Neuronal stem cell (in vitro differentiated cells): ENCODE measurements at regions not wholly inside any gene's neighbourhood (a gene's known extent, or its start where the extent isn't known, plus 50 kb on each side); places are given as distances from the start of the nearest gene placed in this dataset.

ENCODE experiments used
- DNase-seq: peaks from one replicate; pipeline ENCODE4 v3.0.0-alpha.2; 2013; ENCODE audit warnings: low spot score
- H2AFZ ChIP-seq: one replicate; pipeline ENCODE4 v1.6.1; 2013; ENCODE audit warnings: mild to moderate bottlenecking, low read length, inconsistent platforms
- H2AK5ac ChIP-seq: 2 replicates; pipeline ENCODE4 v1.6.1; 2013; ENCODE audit warnings: low read depth, mild to moderate bottlenecking, inconsistent platforms, low read length, moderate library complexity, mixed read lengths
- H2BK120ac ChIP-seq: 2 replicates; pipeline ENCODE4 v1.6.1; 2013; ENCODE audit warnings: low read depth, mild to moderate bottlenecking, inconsistent platforms, low read length, moderate library complexity, mixed read lengths
- H2BK12ac ChIP-seq: one replicate; pipeline ENCODE4 v1.6.1; 2013; ENCODE audit warnings: low read length, inconsistent platforms
- H2BK15ac ChIP-seq: 2 replicates; pipeline ENCODE4 v1.6.1; 2013; ENCODE audit warnings: mild to moderate bottlenecking, low read length, inconsistent platforms, mixed read lengths
- H2BK5ac ChIP-seq: one replicate; pipeline ENCODE4 v1.6.1; 2013; ENCODE audit warnings: inconsistent platforms, mild to moderate bottlenecking, low read length, moderate library complexity
- H3K14ac ChIP-seq: one replicate; pipeline ENCODE4 v1.6.1; 2013; ENCODE audit warnings: low read length, inconsistent platforms
- H3K18ac ChIP-seq: 2 replicates; pipeline ENCODE4 v1.6.1; 2013; ENCODE audit warnings: low read length, inconsistent platforms
- H3K23ac ChIP-seq: 2 replicates; pipeline ENCODE4 v1.6.1; 2013; ENCODE audit warnings: low read depth, mild to moderate bottlenecking, mixed read lengths, low read length, inconsistent platforms; ENCODE audit not compliant: poor library complexity
- H3K27ac ChIP-seq: replicated peaks from 3 replicates; pipeline ENCODE4 v1.5.1; 2013; ENCODE audit warnings: low read length, inconsistent platforms
- H3K27me3 ChIP-seq, 3 experiments: 2 replicates each; pipeline ENCODE4 v1.6.1; 2013; ENCODE audit warnings: low read length in 3 of 3, mild to moderate bottlenecking in 2 of 3, inconsistent platforms in 1 of 3, low read depth in 1 of 3, mixed read lengths in 1 of 3, moderate library complexity in 1 of 3; ENCODE audit not compliant: control insufficient read depth in 3 of 3, insufficient read depth in 3 of 3
- H3K36me3 ChIP-seq, 2 donors: replicated peaks in 1 of 2; 2 replicates each; pipeline ENCODE4 v1.6.1; 2013; ENCODE audit warnings: low read length in 2 of 2; ENCODE audit not compliant: control insufficient read depth in 2 of 2, insufficient read depth in 2 of 2
- H3K4ac ChIP-seq: 2 replicates; pipeline ENCODE4 v1.6.1; 2013; ENCODE audit warnings: inconsistent platforms, mild to moderate bottlenecking, low read length, moderate library complexity
- H3K4me1 ChIP-seq, 2 donors: 1 replicate in 1 of 2; 2 replicates in 1 of 2; pipeline ENCODE4 v1.6.1; 2013; ENCODE audit warnings: low read length in 2 of 2, low read depth in 1 of 2; ENCODE audit not compliant: control insufficient read depth in 2 of 2, insufficient read depth in 1 of 2
- H3K4me2 ChIP-seq: one replicate; pipeline ENCODE4 v1.6.1; 2013; ENCODE audit warnings: mild to moderate bottlenecking, low read length, inconsistent platforms; ENCODE audit not compliant: insufficient read depth, poor library complexity, severe bottlenecking
- H3K4me3 ChIP-seq, 2 donors: 2 replicates each; pipeline ENCODE4 v1.5.1; 2013; ENCODE audit warnings: low read length in 2 of 2, mild to moderate bottlenecking in 2 of 2, inconsistent platforms in 1 of 2, moderate library complexity in 1 of 2
- H3K79me1 ChIP-seq: one replicate; pipeline ENCODE4 v1.6.1; 2013; ENCODE audit warnings: low read depth, mild to moderate bottlenecking, inconsistent platforms, low read length, moderate library complexity
- H3K9ac ChIP-seq: one replicate; pipeline ENCODE4 v1.6.1; 2013; ENCODE audit warnings: mild to moderate bottlenecking, low read depth, low read length, inconsistent platforms; ENCODE audit not compliant: poor library complexity
- H3K9me3 ChIP-seq, 2 donors: replicated peaks in 1 of 2; 2 replicates each; pipeline versions ENCODE3 to v1.6.1; 2013; ENCODE audit warnings: low read length in 2 of 2, mild to moderate bottlenecking in 2 of 2, inconsistent platforms in 1 of 2, low read depth in 1 of 2, mixed read lengths in 1 of 2, moderate library complexity in 1 of 2; ENCODE audit not compliant: control insufficient read depth in 2 of 2, insufficient read depth in 1 of 2
- H4K8ac ChIP-seq: one replicate; pipeline ENCODE4 v1.6.1; 2013; ENCODE audit warnings: low read depth, mild to moderate bottlenecking, inconsistent platforms, low read length, moderate library complexity
- H4K91ac ChIP-seq: one replicate; pipeline ENCODE4 v1.6.1; 2013; ENCODE audit warnings: low read length, low read depth, mild to moderate bottlenecking, inconsistent platforms; ENCODE audit not compliant: poor library complexity
- WGBS, 2 donors: extraction: QIAGEN DNeasy Blood & Tissue Kit; methylation state at CpG; one replicate each; pipeline ENCODE4 v1.1.7; 2013; ENCODE audit warnings: missing lambda C conversion rate in 2 of 2, mixed read lengths in 1 of 2; ENCODE audit not compliant: insufficient read length in 2 of 2, insufficient replicate concordance in 1 of 2; ENCODE audit errors: extremely low coverage in 2 of 2; 5-methylcytosine and 5-hydroxymethylcytosine counted together

DNA sequence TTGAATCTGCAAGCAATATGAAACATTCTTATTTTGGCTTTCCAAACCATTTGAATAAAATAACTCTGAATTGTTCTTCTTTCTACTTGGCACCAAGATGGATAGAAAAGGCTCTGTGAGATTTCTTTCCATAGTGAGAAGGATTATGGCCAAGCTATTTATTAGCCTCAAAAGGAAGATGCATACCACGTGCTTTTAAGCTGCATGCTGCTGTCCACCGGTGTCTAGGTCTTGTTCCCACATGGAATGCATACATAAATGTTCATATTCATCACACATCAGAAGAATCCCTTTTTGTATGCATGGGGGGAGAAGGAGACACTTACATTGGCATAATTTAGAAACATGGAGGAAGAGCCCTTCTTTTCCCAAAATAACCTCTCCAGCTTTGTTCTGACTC, 273.4 kb downstream of the FAM76B start:
- no peaks in the 10 kb centered on the region for H3K9me3 ChIP-seq
- H2BK15ac ChIP-seq: no peak overlapping the region
- no peak overlapping the region for H2BK5ac ChIP-seq
- H3K27me3 ChIP-seq: no peaks in the 10 kb centered on the region
- H3K79me1 ChIP-seq: no peaks in the 10 kb centered on the region
- no peak overlapping the region for H3K4me2 ChIP-seq
- H3K18ac ChIP-seq: no peak overlapping the region
- no peak overlapping the region for H3K4me3 ChIP-seq
- H3K9ac ChIP-seq: no peak overlapping the region
- no peak overlapping the region for H2BK120ac ChIP-seq
- no peak overlapping the region for H3K27ac ChIP-seq
- no peaks in the 10 kb centered on the region for H3K36me3 ChIP-seq
- H2AFZ ChIP-seq: no peak overlapping the region
- H4K8ac ChIP-seq: no peak overlapping the region
- H3K14ac ChIP-seq: no peak overlapping the region
- no CpG with 5 or more reads among the region's 2 CpGs for WGBS, 2 donors
- H3K4ac ChIP-seq: no peak overlapping the region
- peaks cover 0 to 4% of the 10 kb centered on the region in 2 donors for H3K4me1 ChIP-seq
- H4K91ac ChIP-seq: no peak overlapping the region
- no peak overlapping the region for H2BK12ac ChIP-seq
- no peak overlapping the region for H3K23ac ChIP-seq
- DNase-seq: no peak
- H2AK5ac ChIP-seq: no peak overlapping the region

DNA sequence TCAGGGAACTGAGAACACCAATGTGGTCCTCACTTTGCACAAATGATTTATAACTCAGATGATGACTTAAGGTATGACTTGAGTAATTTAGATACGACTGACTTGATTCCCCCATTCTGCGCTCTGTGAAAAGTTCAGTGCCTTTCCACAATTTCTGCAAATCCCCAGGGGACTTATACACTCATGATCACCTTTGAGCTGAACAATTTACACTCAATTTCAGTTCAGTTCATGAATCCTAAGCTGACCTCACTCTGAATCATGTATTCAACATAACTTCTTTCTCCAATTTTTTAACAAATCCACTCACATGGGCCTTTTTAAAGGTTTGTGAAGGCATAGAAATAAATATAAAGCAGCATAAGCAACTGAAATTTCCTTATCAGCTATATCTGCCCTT, 274.2 kb downstream of the FAM76B start:
- Histone ChIP-seq H2BK120ac (no peak overlapping the region), H3K23ac (no peak overlapping the region), H3K27me3 (no peaks in the 10 kb centered on the region), H2AK5ac (no peak overlapping the region), H3K18ac (no peak overlapping the region), H2BK5ac (no peak overlapping the region), H3K9ac (no peak overlapping the region), H3K9me3 (no peaks in the 10 kb centered on the region), H4K8ac (no peak overlapping the region), H3K79me1 (no peaks in the 10 kb centered on the region), H3K4me1 (peaks cover 0 to 4% of the 10 kb centered on the region in 2 donors), H3K4me3 (no peak overlapping the region), H3K4ac (no peak overlapping the region), H2BK12ac (no peak overlapping the region), H3K27ac (no peak overlapping the region), H2BK15ac (no peak overlapping the region), H3K14ac (no peak overlapping the region), H4K91ac (no peak overlapping the region), H3K4me2 (no peak overlapping the region), H2AFZ (no peak overlapping the region), H3K36me3 (no peaks in the 10 kb centered on the region)
- DNase-seq: no peak
- no CpG with 5 or more reads among the region's 2 CpGs for WGBS, 2 donors

DNA sequence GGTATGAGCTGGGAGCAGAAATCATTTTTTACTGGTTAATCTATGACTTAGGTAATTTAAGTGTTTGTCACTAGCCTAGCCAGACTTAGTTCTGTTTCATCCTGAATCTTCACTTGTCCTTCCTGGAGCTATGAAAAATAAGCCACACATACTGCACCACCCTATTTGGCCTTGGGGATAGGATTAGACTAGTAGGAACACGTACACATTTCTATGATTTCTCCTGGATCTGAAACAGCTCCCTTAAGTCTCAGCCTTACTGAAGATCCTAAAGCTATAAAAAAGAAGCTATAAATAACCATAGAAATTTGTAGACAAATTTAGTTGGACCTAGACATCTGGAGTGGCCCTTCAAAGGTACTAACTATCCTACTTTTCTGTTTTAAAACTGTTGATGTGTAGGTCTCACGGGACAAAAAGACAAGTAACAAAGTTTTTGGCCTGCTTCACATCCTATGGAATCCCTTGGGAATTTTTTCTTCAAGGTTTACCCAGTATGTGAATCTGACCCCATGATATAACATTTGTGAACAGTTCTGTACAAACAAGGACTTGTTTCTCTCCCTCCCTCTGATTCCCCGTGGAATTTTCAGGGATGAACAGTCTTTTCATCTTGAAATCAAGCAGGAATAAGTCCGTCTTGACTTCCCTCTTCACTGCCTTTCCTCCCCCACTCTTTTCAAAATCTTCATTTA, 275.0 kb downstream of the FAM76B start:
- peaks cover 0 to 4% of the 10 kb centered on the region in 2 donors for H3K4me1 ChIP-seq
- no peak for DNase-seq

DNA sequence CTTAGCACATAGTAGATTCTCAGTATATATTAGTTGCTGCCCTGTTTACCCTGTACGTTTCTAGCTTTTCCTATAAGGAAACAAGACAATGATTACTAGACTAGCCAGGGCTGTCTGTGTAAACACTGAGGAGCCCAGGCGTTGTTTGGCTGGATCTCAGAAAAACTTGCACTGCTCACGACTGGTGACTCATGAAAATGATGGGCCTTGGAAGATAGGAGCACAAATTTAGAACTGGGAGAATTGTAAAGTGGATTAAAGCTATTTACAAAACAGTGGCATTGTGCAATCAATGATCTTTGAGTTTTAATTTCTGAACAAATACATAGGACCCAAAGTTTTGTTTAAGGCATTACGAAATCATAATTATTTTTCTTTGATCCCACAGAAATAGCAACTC, 276.9 kb downstream of the FAM76B start:
- Histone ChIP-seq H3K9ac (no peak overlapping the region), H3K4ac (no peak overlapping the region), H3K4me1 (peaks cover 0 to 5% of the 10 kb centered on the region in 2 donors), H3K14ac (no peak overlapping the region), H3K4me3 (no peak overlapping the region), H2BK15ac (no peak overlapping the region), H4K8ac (no peak overlapping the region), H3K23ac (no peak overlapping the region), H2AFZ (no peak overlapping the region), H3K18ac (no peak overlapping the region), H2BK120ac (no peak overlapping the region), H4K91ac (no peak overlapping the region), H3K36me3 (no peaks in the 10 kb centered on the region), H3K27me3 (no peaks in the 10 kb centered on the region), H2BK12ac (no peak overlapping the region), H3K27ac (no peak overlapping the region), H3K79me1 (no peaks in the 10 kb centered on the region), H3K9me3 (no peaks in the 10 kb centered on the region), H2AK5ac (no peak overlapping the region), H2BK5ac (no peak overlapping the region), H3K4me2 (no peak overlapping the region)
- DNase-seq: no peak
- WGBS, 2 donors: no CpG with 5 or more reads among the region's 4 CpGs

More for the DNA sequence above, 275.0 kb downstream of the FAM76B start:
- Histone ChIP-seq H4K8ac (no peak overlapping the region), H3K23ac (no peak overlapping the region), H3K14ac (no peak overlapping the region), H3K27me3 (no peaks in the 10 kb centered on the region), H3K9me3 (no peaks in the 10 kb centered on the region), H2BK5ac (no peak overlapping the region), H3K4me3 (no peak overlapping the region), H2BK15ac (no peak overlapping the region), H3K27ac (no peak overlapping the region), H3K4me2 (no peak overlapping the region), H4K91ac (no peak overlapping the region), H2AFZ (no peak overlapping the region), H3K36me3 (no peaks in the 10 kb centered on the region), H2BK12ac (no peak overlapping the region), H3K9ac (no peak overlapping the region), H3K4ac (no peak overlapping the region), H2AK5ac (no peak overlapping the region), H2BK120ac (no peak overlapping the region), H3K18ac (no peak overlapping the region), H3K79me1 (no peaks in the 10 kb centered on the region)
- WGBS, 2 donors: no CpG with 5 or more reads among the region's 4 CpGs
